PC-3 (cell line): ENCODE measurements at regions not wholly inside any gene's neighbourhood (a gene's known extent, or its start where the extent isn't known, plus 50 kb on each side); places are given as distances from the start of the nearest gene placed in this dataset.

Experiments
- CTCF ChIP-seq: fragments of 300-600 bp; sonication (generic); conservative IDR thresholded peaks from 2 replicates; pipeline ENCODE4 v1.5.1; 2017; ENCODE audit warnings: antibody characterized with exemption, low read depth, mild to moderate bottlenecking, low read length
- EZH2 ChIP-seq: fragments of 300-600 bp; sonication (generic); IDR thresholded peaks from one replicate; pipeline ENCODE4 v1.6.1; 2017; ENCODE audit warnings: antibody characterized with exemption, mild to moderate bottlenecking, low read length; ENCODE audit not compliant: unreplicated experiment
- EZH2phosphoT487 ChIP-seq: fragments of 300-600 bp; sonication (generic); IDR thresholded peaks from 2 replicates; pipeline ENCODE4 v1.6.1; 2018; ENCODE audit warnings: mild to moderate bottlenecking, antibody characterized with exemption, low read length, borderline replicate concordance

DNA sequence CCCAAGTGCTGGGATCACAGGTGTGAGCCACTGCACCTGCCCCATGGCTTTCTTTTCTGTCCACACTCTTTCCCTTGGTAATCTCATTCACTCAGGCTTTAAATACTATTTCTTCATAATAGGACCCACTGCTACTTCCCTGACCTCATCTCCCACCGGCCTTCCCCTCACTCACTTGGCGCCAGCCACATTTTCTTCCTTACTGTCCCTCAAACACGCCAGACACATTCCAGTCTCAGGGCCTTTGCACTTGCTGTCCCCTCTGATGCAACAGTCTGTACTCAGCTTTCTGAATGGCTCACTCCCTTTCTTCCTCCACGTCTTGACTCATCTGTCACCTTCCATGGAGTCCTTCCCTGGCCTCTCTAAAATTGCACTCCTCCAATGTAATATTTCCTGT lies 111.1 kb upstream of the MVB12B start:
- no peak for TF ChIP-seq CTCF
- TF ChIP-seq EZH2: no peak
- TF ChIP-seq EZH2phosphoT487: no peak
